CD8-positive, alpha-beta memory T cell (primary cell): ENCODE measurements at regions not wholly inside any gene's neighbourhood (a gene's known extent, or its start where the extent isn't known, plus 50 kb on each side); places are given as distances from the start of the nearest gene placed in this dataset.

Experiments used
- CTCF ChIA-PET: fragments of 350-600 bp; sonication (Branson Sonifier 250); formaldehyde crosslinking; loops from one replicate; lab custom pipeline; 2021; ENCODE audit warnings: antibody characterized with exemption; lab: Charles Lee
- POLR2A ChIA-PET: fragments of 350-600 bp; sonication (Branson Sonifier 250); formaldehyde crosslinking; loops from one replicate; lab custom pipeline; 2021; ENCODE audit warnings: antibody characterized with exemption; lab: Charles Lee
- DNase-seq, 5 donors: peaks; one replicate each; pipeline versions ENCODE4 v3.0.0 to v3.0.0-alpha.2; 2020 to 2022; ENCODE audit warnings: mixed read lengths in 1 of 5
- H3K27ac ChIP-seq: one replicate; pipeline ENCODE4 v1.7.0; 2013; ENCODE audit warnings: low read depth, mild to moderate bottlenecking, low read length, moderate library complexity
- H3K27me3 ChIP-seq: 2 replicates; pipeline ENCODE4 v1.7.0; 2013; ENCODE audit warnings: low read length, mild to moderate bottlenecking; ENCODE audit not compliant: insufficient read depth, poor library complexity, severe bottlenecking
- H3K36me3 ChIP-seq: 2 replicates; pipeline ENCODE4 v1.7.0; 2013; ENCODE audit warnings: mild to moderate bottlenecking, low read length, moderate library complexity; ENCODE audit not compliant: insufficient read depth
- H3K4me1 ChIP-seq: 2 replicates; pipeline ENCODE4 v1.7.0; 2013; ENCODE audit warnings: mild to moderate bottlenecking, low read length, moderate library complexity; ENCODE audit not compliant: insufficient read depth
- H3K4me3 ChIP-seq: 2 replicates; pipeline ENCODE4 v1.7.0; 2013; ENCODE audit warnings: mild to moderate bottlenecking, low read length
- H3K9me3 ChIP-seq: 2 replicates; pipeline ENCODE4 v1.7.0; 2013; ENCODE audit warnings: mild to moderate bottlenecking, low read length
- H3K27ac Mint-ChIP-seq, 8 donors: one replicate each; pipeline ENCODE4 v1.8.0; 2020 to 2021; ENCODE audit warnings: mixed read lengths in 8 of 8, mild to moderate bottlenecking in 6 of 8, inconsistent platforms in 3 of 8, moderate library complexity in 3 of 8
- H3K27me3 Mint-ChIP-seq, 2 donors: one replicate each; pipeline ENCODE4 v1.8.0; 2020 to 2021; ENCODE audit warnings: mixed read lengths in 2 of 2, mild to moderate bottlenecking in 1 of 2, moderate library complexity in 1 of 2
- H3K36me3 Mint-ChIP-seq, 3 donors: one replicate each; pipeline ENCODE4 v1.8.0; 2020 to 2021; ENCODE audit warnings: mixed read lengths in 3 of 3, inconsistent platforms in 1 of 3, mild to moderate bottlenecking in 1 of 3
- H3K4me1 Mint-ChIP-seq, 3 donors: one replicate each; pipeline ENCODE4 v1.8.0; 2020 to 2021; ENCODE audit warnings: mixed read lengths in 3 of 3, inconsistent platforms in 1 of 3, mild to moderate bottlenecking in 1 of 3
- H3K4me3 Mint-ChIP-seq, 7 donors: one replicate each; pipeline ENCODE4 v1.8.0; 2020 to 2021; ENCODE audit warnings: mixed read lengths in 7 of 7, mild to moderate bottlenecking in 6 of 7, moderate library complexity in 4 of 7, inconsistent platforms in 2 of 7
- H3K9me3 Mint-ChIP-seq, 5 donors: one replicate each; pipeline ENCODE4 v1.8.0; 2020 to 2022; ENCODE audit warnings: mixed read lengths in 5 of 5, mild to moderate bottlenecking in 3 of 5, moderate library complexity in 2 of 5, inconsistent platforms in 1 of 5

- H3K27me3 Mint-ChIP-seq: no peaks in the 10 kb centered on the region
- ChIA-PET CTCF (no interaction called here), POLR2A (no interaction called here)
- Histone ChIP-seq H3K4me1 (no peaks in the 10 kb centered on the region), H3K36me3 (no peaks in the 10 kb centered on the region), H3K4me3 (no peak overlapping the region), H3K27me3 (no peaks in the 10 kb centered on the region), H3K27ac (no peak overlapping the region), H3K9me3 (no peaks in the 10 kb centered on the region)
- peaks cover 0 to 9% (median 0%) of the 10 kb centered on the region in 5 donors for H3K9me3 Mint-ChIP-seq
- no peak overlapping the region for H3K4me3 Mint-ChIP-seq
- no peaks in the 10 kb centered on the region for H3K4me1 Mint-ChIP-seq
- no peak overlapping the region for H3K27ac Mint-ChIP-seq
- no peak for DNase-seq
- no peaks in the 10 kb centered on the region for H3K36me3 Mint-ChIP-seq
Measured at GRCh38 chr6:19303383-19303782, 533.8 kb upstream of the ID4 start.

- DNase-seq: no peak
- H3K9me3 ChIP-seq: no peaks in the 10 kb centered on the region
- POLR2A ChIA-PET: no interaction called here
- Mint-ChIP-seq H3K27me3 (no peaks in the 10 kb centered on the region), H3K4me3 (no peak overlapping the region), H3K27ac (no peak overlapping the region), H3K9me3 (peaks cover 4 to 20% (median 16%) of the 10 kb centered on the region in 5 donors), H3K36me3 (peaks cover 0 to 2% (median 0%) of the 10 kb centered on the region in 3 donors), H3K4me1 (no peaks in the 10 kb centered on the region)
- no peaks in the 10 kb centered on the region for H3K4me1 ChIP-seq
- CTCF ChIA-PET: no interaction called here
- H3K4me3 ChIP-seq: no peak overlapping the region
- H3K36me3 ChIP-seq: no peaks in the 10 kb centered on the region
- no peaks in the 10 kb centered on the region for H3K27me3 ChIP-seq
- no peak overlapping the region for H3K27ac ChIP-seq
Measured at GRCh38 chr6:19309661-19310060, 527.5 kb upstream of the ID4 start.

- Mint-ChIP-seq H3K36me3 (peaks cover 0 to 2% (median 0%) of the 10 kb centered on the region in 3 donors), H3K4me1 (no peaks in the 10 kb centered on the region), H3K4me3 (no peak overlapping the region), H3K27ac (no peak overlapping the region), H3K27me3 (no peaks in the 10 kb centered on the region), H3K9me3 (peaks cover 7 to 22% (median 16%) of the 10 kb centered on the region in 5 donors)
- Histone ChIP-seq H3K27ac (no peak overlapping the region), H3K4me3 (no peak overlapping the region), H3K27me3 (no peaks in the 10 kb centered on the region), H3K9me3 (no peaks in the 10 kb centered on the region), H3K4me1 (no peaks in the 10 kb centered on the region), H3K36me3 (no peaks in the 10 kb centered on the region)
- CTCF ChIA-PET: no interaction called here
- DNase-seq: no peak
- POLR2A ChIA-PET: no interaction called here
Measured at GRCh38 chr6:19311786-19312185, 525.4 kb upstream of the ID4 start.

- Mint-ChIP-seq H3K27ac (no peak overlapping the region), H3K4me1 (no peaks in the 10 kb centered on the region), H3K27me3 (no peaks in the 10 kb centered on the region), H3K4me3 (no peak overlapping the region), H3K9me3 (peaks cover 7 to 22% (median 16%) of the 10 kb centered on the region in 5 donors), H3K36me3 (peaks cover 0 to 2% (median 0%) of the 10 kb centered on the region in 3 donors)
- Histone ChIP-seq H3K9me3 (no peaks in the 10 kb centered on the region), H3K4me1 (no peaks in the 10 kb centered on the region), H3K36me3 (no peaks in the 10 kb centered on the region), H3K4me3 (no peak overlapping the region), H3K27me3 (no peaks in the 10 kb centered on the region), H3K27ac (no peak overlapping the region)
- ChIA-PET CTCF (no interaction called here), POLR2A (interaction anchor here (0.6 kb wide), 1 partner anchor 10 kb away, joined by 8 read pairs; no protein-coding TSS in a partner anchor)
- DNase-seq: no peak
Measured at GRCh38 chr6:19312241-19312978, 524.8 kb upstream of the ID4 start.

GRCh38 chr6:19317431-19317986 is 519.7 kb upstream of the ID4 start:
- H3K4me1 Mint-ChIP-seq: no peaks in the 10 kb centered on the region
- H3K27me3 Mint-ChIP-seq: no peaks in the 10 kb centered on the region
- H3K27ac Mint-ChIP-seq: no peak overlapping the region
- ChIA-PET CTCF (no interaction called here), POLR2A (no interaction called here)
- H3K36me3 Mint-ChIP-seq: no peaks in the 10 kb centered on the region
- Histone ChIP-seq H3K4me3 (no peak overlapping the region), H3K9me3 (no peaks in the 10 kb centered on the region), H3K27ac (no peak overlapping the region), H3K36me3 (no peaks in the 10 kb centered on the region), H3K4me1 (no peaks in the 10 kb centered on the region), H3K27me3 (no peaks in the 10 kb centered on the region)
- H3K4me3 Mint-ChIP-seq: no peak overlapping the region
- no peak for DNase-seq
- H3K9me3 Mint-ChIP-seq: peaks cover 7 to 16% (median 11%) of the 10 kb centered on the region in 5 donors

- CTCF ChIA-PET: no interaction called here
Measured at GRCh38 chr6:19319005-19319404, 518.2 kb upstream of the ID4 start.

GRCh38 chr6:19320111-19320581 is 517.0 kb upstream of the ID4 start:
- H3K4me1 ChIP-seq: no peaks in the 10 kb centered on the region

More at GRCh38 chr6:19319005-19319404, 518.2 kb upstream of the ID4 start:
- Mint-ChIP-seq H3K4me3 (no peak overlapping the region), H3K4me1 (no peaks in the 10 kb centered on the region), H3K36me3 (no peaks in the 10 kb centered on the region), H3K27me3 (no peaks in the 10 kb centered on the region), H3K9me3 (peaks cover 2 to 14% (median 5%) of the 10 kb centered on the region in 5 donors), H3K27ac (no peak overlapping the region)
- no peak for DNase-seq
- POLR2A ChIA-PET: no interaction called here
- H3K27me3 ChIP-seq: no peaks in the 10 kb centered on the region
- H3K4me1 ChIP-seq: no peaks in the 10 kb centered on the region
- H3K27ac ChIP-seq: no peak overlapping the region
- no peak overlapping the region for H3K4me3 ChIP-seq
- no peaks in the 10 kb centered on the region for H3K9me3 ChIP-seq
- H3K36me3 ChIP-seq: no peaks in the 10 kb centered on the region

GRCh38 chr6:19322691-19323485 is 514.3 kb upstream of the ID4 start:
- Mint-ChIP-seq H3K27ac (no peak overlapping the region), H3K4me3 (no peak overlapping the region), H3K27me3 (no peaks in the 10 kb centered on the region), H3K9me3 (peaks cover 0 to 8% (median 4%) of the 10 kb centered on the region in 5 donors), H3K36me3 (no peaks in the 10 kb centered on the region), H3K4me1 (no peaks in the 10 kb centered on the region)
- Histone ChIP-seq H3K36me3 (no peaks in the 10 kb centered on the region), H3K4me1 (no peaks in the 10 kb centered on the region), H3K9me3 (no peaks in the 10 kb centered on the region), H3K27me3 (no peaks in the 10 kb centered on the region), H3K4me3 (no peak overlapping the region), H3K27ac (no peak overlapping the region)
- CTCF ChIA-PET: no interaction called here
- POLR2A ChIA-PET: no interaction called here
- no peak for DNase-seq

More at GRCh38 chr6:19320111-19320581, 517.0 kb upstream of the ID4 start:
- POLR2A ChIA-PET: no interaction called here
- Histone ChIP-seq H3K27me3 (no peaks in the 10 kb centered on the region), H3K9me3 (no peaks in the 10 kb centered on the region), H3K36me3 (no peaks in the 10 kb centered on the region), H3K4me3 (no peak overlapping the region), H3K27ac (no peak overlapping the region)
- Mint-ChIP-seq H3K36me3 (no peaks in the 10 kb centered on the region), H3K27me3 (no peaks in the 10 kb centered on the region), H3K27ac (no peak overlapping the region), H3K4me1 (no peaks in the 10 kb centered on the region), H3K4me3 (no peak overlapping the region), H3K9me3 (peaks cover 0 to 10% (median 5%) of the 10 kb centered on the region in 5 donors)
- no peak for DNase-seq
- CTCF ChIA-PET: no interaction called here
